Stimulated activated CD8-positive, alpha-beta memory T cell treated with anti-CD3 and anti-CD28 coated beads, Interleukin-7, amount 100 ng/mL, for 1 hour (primary cell): ENCODE measurements at regions not wholly inside any gene's neighbourhood (a gene's known extent, or its start where the extent isn't known, plus 50 kb on each side); places are given as distances from the start of the nearest gene placed in this dataset.
A peak's percentile ranks its signal among the peaks of the same experiment; 100 is the strongest.

Source experiments
- DNase-seq, 2 donors: peaks; one replicate each; pipeline ENCODE4 v3.0.0-alpha.2; 2020; ENCODE audit warnings: low read depth in 2 of 2

GRCh38 chr12:93243689-93244513 is 133.8 kb upstream of the NUDT4 start:
- no peak for DNase-seq

DNA sequence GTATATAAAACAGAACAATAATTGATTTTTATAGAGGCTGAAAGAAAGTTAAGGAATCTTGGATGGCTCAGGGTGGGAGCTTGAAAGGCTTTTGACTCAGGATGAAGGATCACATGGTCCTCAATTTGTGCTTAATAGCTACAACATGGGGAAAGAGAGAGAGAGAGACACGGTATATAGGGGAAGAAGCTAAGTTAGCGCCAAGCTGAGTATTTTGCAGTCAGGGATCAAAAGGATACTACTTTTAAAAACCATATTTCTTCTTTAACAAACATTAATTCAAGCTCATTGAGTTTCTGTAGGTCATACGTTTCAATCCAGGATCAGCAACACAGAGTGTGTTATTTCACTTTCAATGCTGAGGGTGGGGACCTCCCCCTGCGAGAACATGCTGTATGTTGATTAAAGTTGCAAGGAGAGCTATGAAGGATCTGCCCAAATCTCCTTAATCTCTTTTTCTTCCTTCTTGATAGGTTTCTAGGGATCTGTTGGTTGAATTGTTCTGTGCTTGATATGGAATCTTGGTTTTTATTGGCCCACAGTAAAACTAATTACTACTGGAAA is 133.1 kb upstream of the NUDT4 start:
- DNase-seq: no peak

GRCh38 chr12:93245543-93245942 is 132.2 kb upstream of the NUDT4 start:
- peak in 1 of 2 donors; percentile 8 for DNase-seq

GRCh38 chr12:93247313-93247991 is 130.3 kb upstream of the NUDT4 start:
- DNase-seq: no peak

DNA sequence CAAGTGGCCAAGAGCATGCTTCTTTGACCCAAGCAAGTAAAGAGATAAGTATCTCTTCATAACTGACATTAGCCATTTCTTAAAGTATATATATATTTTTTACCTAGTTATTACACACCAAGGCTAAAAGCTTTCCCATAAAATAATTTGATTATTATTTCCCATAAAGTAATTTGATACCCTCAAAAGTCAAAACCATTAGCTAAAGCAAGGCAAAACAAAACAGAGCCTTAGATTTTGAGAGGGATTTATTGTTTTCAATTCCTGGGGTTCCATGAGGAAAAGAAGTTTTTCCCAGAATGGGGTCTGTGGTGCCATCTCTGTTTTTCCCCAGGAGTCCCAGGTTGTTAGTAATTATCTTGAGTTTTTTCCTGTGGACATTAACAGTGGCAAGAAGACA is 125.5 kb upstream of the NUDT4 start:
- DNase-seq: no peak

DNA sequence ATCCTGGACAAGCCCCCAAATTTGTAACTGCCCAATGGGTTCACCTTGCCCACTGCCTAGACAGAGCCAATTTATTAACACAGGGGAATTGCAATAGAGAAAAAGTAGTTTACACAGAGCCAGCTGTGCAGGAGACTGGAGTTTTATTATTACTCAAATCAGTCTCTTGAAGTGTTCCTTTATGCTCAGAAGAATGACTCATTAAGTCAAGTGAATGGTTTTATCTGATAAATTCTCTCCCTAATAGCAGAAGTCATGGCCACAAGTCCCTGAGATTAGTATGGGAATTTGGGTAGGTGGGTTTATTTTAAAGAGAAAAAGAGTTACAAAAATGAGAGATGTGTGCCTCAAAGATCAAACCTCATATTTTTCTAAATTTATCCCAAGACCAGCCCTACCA is 122.8 kb upstream of the NUDT4 start:
- DNase-seq: no peak

GRCh38 chr12:93256256-93256969 is 121.3 kb upstream of the NUDT4 start:
- no peak for DNase-seq

DNA sequence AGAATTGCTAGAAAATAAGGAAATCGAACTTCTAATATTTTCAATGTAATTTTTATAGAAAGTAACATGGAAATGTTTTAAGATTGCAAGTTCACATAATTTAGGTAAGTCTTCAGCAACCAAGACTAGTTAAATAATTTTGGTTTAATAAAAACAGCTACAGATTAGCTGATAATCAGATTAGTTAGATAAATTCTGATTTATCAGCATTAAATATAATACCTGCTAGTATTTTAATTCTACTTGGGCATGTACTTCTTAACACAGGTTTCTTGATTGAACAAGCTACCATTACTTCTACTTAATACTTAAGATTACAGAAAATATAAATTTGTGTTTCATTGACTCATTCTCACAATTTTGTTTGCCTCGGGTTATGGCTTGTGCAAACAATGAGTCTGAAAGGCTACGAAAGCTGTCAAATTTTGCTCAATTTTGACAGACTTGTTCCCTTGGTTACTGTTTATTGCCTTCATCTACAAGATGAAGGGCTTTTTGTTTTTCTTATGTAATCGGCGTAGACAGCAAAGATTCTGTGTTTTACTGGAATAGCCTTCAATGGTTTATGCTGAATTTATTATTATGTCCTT is 116.1 kb upstream of the NUDT4 start:
- no peak for DNase-seq

- no peak for DNase-seq
Measured at GRCh38 chr12:93272997-93273396, 104.7 kb upstream of the NUDT4 start.

- DNase-seq: no peak
Measured at GRCh38 chr12:93273834-93274564, 103.7 kb upstream of the NUDT4 start.

DNA sequence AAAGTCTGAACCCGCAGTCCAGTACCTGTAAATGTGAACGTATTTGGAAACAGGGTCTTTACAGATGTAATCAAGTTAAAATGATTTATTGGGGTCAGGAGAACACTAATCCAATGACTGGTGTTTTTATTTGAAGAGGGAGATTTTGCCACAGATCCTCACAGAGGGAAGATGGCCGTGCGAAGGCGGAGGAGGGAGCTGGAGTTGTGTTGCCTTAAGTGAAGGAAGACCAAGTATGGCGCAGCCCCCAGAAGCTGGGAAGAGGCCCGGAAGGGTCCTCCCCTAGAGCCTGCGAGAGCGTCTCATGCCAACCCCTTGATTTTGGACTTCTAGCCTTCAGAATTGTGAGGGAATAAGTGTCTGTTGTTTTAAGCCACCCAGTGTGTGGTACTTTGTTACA is 102.8 kb upstream of the NUDT4 start:
- DNase-seq: no peak

- DNase-seq: no peak
Measured at GRCh38 chr12:93275589-93275988, 102.1 kb upstream of the NUDT4 start.

DNA sequence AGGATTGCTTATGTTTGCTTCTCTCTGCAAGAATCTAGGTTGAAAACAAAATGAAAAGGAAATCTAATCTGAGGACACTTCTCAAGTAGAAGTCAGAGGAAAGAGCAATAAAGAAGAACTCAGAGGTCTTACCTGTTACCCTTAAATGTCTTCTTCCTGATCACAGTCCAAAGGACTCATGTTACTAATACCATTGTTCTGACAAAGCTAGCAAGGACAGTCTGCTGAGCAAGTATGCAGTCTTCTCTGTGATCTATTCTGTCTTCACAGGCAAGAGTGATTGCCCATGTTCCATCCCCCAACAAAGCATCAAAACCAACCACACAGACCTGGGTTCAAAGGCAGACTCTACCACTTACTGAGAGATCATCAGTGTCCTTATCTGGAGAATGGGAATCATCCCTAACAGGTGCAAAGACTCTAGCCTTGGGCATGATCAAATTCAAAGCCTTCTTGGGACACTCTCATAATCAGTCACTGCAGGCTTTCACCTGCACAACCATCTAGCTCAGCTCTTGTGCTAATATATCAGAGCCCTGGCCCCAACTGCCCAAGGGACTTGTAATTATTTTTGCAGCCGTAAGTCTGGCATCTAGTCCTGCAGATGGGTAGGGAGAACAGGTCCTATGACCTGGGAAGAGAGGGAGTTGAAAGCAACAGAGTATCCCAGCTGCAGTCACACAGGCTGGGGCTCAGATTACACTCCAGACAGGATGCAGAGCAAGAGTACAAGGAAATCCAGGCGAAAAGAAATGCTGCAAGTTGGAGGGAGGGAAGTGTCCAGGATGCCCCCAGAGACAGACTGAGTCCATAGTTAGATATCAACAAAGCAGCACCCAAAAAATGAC is 97.9 kb upstream of the NUDT4 start:
- no peak for DNase-seq

DNA sequence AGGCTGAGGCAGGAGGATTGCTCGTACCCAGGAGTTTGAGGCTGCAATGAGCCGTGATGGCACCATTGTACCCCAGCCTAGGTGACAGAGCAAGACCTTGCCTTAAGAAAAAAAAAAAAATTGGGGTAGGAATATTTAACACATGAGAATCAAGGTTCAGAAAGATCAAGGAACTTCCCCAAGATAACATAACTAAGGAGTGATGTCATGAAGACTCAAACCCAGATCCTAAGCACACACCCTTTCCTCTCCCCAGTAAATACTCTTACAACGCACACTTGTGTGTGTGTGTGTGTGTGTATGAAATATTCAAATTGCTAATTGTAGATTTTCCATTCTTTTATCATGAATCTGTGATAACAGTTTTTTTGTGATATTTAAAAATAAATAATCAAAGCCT is 90.6 kb upstream of the NUDT4 start:
- DNase-seq: no peak

DNA sequence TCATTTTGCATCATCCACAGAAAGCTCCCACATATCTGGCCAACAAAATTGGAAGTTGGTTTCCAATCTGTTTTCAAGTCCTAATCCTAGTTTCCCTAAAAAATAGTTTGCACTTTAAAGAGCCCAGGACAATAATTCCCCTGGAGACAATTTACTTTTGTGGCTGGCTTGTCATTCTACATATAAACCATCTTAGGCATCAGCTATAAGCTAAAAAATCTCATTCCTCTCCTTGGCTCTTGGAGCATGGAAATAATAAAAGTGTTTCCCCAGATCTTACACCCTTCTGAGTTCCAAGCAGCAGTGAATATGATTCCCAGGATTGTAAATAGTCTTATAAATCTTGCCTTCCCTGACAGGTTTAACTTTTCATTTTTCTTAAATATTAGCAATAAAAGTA is 89.1 kb upstream of the NUDT4 start:
- DNase-seq: no peak

DNA sequence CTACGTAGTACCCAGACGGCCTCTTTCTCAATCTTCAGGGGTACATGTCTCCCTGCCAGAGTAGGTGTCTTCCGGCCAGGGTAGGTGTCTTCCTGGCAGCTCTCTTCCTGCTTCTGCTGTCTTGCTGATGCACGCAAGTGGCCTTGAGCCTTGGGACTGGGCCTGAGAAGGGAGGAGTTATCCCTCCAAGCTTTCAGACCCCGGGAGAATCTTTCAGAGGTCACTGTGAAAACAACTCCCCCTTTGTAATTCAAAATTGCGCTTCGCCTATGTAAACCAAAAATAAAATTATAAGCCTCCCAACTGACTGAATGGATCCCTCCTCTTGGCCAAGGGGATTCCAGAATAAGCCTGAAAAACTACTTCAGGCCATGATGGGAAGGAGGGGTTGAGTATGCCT is 87.3 kb upstream of the NUDT4 start:
- no peak for DNase-seq

DNA sequence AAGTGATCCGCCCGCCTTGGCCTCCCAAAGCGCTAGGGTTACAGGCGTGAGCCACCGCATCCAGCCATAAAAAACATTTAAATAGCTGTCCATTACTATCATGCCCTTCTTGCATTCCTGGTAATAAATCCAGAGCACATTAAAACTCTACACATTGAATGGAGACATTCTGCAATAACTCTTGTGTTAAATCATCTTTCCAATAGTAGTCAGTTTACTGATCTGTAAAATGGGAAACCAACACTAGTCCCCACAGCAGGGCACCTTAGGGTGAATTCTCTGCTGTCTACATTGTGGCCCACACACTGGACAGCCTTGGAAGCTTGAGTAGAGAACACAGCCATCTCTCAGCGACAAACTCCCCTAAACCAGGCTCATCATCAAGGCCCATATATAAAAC is 85.5 kb upstream of the NUDT4 start:
- DNase-seq: no peak

DNA sequence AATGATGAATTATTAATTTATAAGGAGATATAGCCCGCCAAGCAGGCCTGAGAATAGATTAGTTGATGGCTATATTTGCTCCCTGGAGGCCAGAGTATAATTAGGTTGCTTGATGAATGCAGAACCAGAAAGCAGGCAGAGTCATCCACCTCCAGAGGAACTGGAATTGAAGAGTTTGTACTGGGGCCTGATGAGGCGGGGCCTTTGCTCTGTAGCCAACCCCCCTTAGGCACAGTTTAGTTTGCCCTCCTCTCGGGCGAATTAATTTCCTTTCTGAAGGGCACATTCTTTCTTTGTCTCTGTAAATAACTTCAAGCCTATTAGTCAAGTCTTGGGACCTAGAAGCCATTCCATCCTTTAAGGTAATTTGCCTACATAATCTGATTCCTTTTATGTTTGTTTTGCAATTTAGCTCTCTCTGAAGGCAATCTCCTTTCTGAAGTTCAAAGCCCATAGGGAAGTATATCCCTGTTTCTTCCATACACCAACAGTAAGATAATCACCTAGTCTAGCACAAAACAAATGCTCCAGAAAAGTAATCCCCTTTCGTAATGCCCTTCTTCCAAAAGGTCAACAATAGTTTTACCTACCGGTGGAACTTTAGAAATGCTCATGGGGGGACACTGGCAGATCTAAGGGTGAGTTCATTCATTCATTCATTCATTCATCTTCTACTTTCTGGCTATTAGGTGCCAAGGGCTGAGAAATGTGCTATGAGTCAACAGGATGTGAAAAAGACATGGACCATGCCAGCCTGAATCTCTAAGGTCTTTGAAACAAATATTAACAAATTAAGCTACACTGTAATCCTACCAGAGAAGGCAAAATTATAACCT is 84.8 kb upstream of the NUDT4 start:
- no peak for DNase-seq

DNA sequence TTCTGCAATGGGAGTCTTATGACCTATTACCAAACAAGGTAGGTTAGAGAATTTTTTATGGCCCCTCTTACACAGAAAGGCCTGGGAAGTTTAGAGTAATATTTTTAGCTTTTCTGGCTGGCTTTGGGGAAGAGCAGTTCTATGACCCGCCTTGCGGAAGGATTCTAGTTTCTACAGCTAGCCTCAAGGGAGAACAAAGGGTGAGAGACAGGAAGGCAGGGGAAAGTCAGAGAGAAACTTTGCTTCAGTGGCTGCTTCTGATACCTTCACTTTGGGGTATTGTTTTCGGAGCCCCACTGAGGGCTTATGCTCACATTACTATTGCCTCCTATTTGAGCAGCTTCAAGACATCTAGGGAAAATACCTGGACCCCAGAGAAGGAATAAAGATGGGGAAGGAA is 80.7 kb upstream of the NUDT4 start:
- no peak for DNase-seq

GRCh38 chr12:93297536-93297935 is 80.2 kb upstream of the NUDT4 start:
- no peak for DNase-seq
